ENCODE measurements at regions not wholly inside any gene's neighbourhood (a gene's known extent, or its start where the extent isn't known, plus 50 kb on each side); places are given as distances from the start of the nearest gene placed in this dataset.
"Not testable (repeated sequence)": the region's sequence is repeated elsewhere in the genome, so short reads cannot be mapped to it uniquely, and the experiment has no call there.

- no peak for DNase-seq (ENCODE audit: low read depth, low spot score)
- TF ChIP-seq CTCF (IDR thresholded peaks at IDR 0.05; ENCODE audit: low read depth, low read length), result no peak
- no peak overlapping the region for H3K4me3 ChIP-seq (ENCODE audit: low read depth, low read length)
- in situ Hi-C loops (cut with HindIII; ENCODE audit: low sequenced_read_pairs), result no loop called here
Observed at GRCh38 chr7:24169077-24169624, 114.8 kb upstream of the NPY start.

- DNase-seq (ENCODE audit: low read depth, low spot score); in situ Hi-C loops (cut with HindIII; ENCODE audit: low sequenced_read_pairs); H3K4me3 ChIP-seq (ENCODE audit: low read depth, low read length): not testable (repeated sequence)
Observed at GRCh38 chr7:24171951-24172350, 112.0 kb upstream of the NPY start.

- TF ChIP-seq CTCF (IDR thresholded peaks at IDR 0.05; ENCODE audit: low read depth, low read length), result no peak
- H3K4me3 ChIP-seq (ENCODE audit: low read depth, low read length), result no peak overlapping the region
- no peak for DNase-seq (ENCODE audit: low read depth, low spot score)
- in situ Hi-C loops (cut with HindIII; ENCODE audit: low sequenced_read_pairs), result no loop called here
Observed at GRCh38 chr7:24172856-24173255, 111.1 kb upstream of the NPY start.

GRCh38 chr7:24175603-24176002 lies 108.4 kb upstream of the NPY start:
- no peak for TF ChIP-seq CTCF (IDR thresholded peaks at IDR 0.05; ENCODE audit: low read depth, low read length)
- no peak for DNase-seq (ENCODE audit: low read depth, low spot score)
- no peak overlapping the region for H3K4me3 ChIP-seq (ENCODE audit: low read depth, low read length)
- in situ Hi-C loops (cut with HindIII; ENCODE audit: low sequenced_read_pairs), result no loop called here

- no peak for TF ChIP-seq CTCF (IDR thresholded peaks at IDR 0.05; ENCODE audit: low read depth, low read length)
- no peak for DNase-seq (ENCODE audit: low read depth, low spot score)
- in situ Hi-C loops (cut with HindIII; ENCODE audit: low sequenced_read_pairs), result no loop called here
- H3K4me3 ChIP-seq (ENCODE audit: low read depth, low read length), result no peak overlapping the region
Observed at GRCh38 chr7:24178811-24179570, 105.0 kb upstream of the NPY start.

- no peak overlapping the region for H3K4me3 ChIP-seq (ENCODE audit: low read depth, low read length)
- TF ChIP-seq CTCF (IDR thresholded peaks at IDR 0.05; ENCODE audit: low read depth, low read length), result no peak
- no peak for DNase-seq (ENCODE audit: low read depth, low spot score)
- in situ Hi-C loops (cut with HindIII; ENCODE audit: low sequenced_read_pairs), result no loop called here
Observed at GRCh38 chr7:24191362-24191761, 92.6 kb upstream of the NPY start.

GRCh38 chr7:24192053-24192452 lies 91.9 kb upstream of the NPY start:
- TF ChIP-seq CTCF (IDR thresholded peaks at IDR 0.05; ENCODE audit: low read depth, low read length), result no peak
- in situ Hi-C loops (cut with HindIII; ENCODE audit: low sequenced_read_pairs), result no loop called here
- DNase-seq (ENCODE audit: low read depth, low spot score), result peak; percentile 42
- H3K4me3 ChIP-seq (ENCODE audit: low read depth, low read length), result no peak overlapping the region
